ENCODE measurements at regions not wholly inside any gene's neighbourhood (a gene's known extent, or its start where the extent isn't known, plus 50 kb on each side); places are given as distances from the start of the nearest gene placed in this dataset.
A peak's percentile ranks its signal among the peaks of the same experiment; 100 is the strongest.

GRCh38 chr13:76813891-76814290 is 72.3 kb downstream of the KCTD12 start:
- Histone ChIP-seq H3K4me3 (no peak overlapping the region), H3K9me3 (peaks cover 0 to 5% (median 0%) of the 10 kb centered on the region in 4 donors), H3K27ac (peak overlapping the region in 2 of 4 donors; percentile 50 to 60), H3K36me3 (no peaks in the 10 kb centered on the region), H3K27me3 (no peaks in the 10 kb centered on the region), H3K4me1 (peaks cover 0 to 28% (median 8%) of the 10 kb centered on the region in 4 donors)
- TF ChIP-seq POLR2A (IDR thresholded peaks at IDR 0.05) (no peak), EP300 (IDR thresholded peaks at IDR 0.05) (no peak), CTCF (IDR thresholded peaks at IDR 0.05) (no peak)
- no peak for DNase-seq (ENCODE audit: low spot score in 2 of 2)

GRCh38 chr13:76813000-76813691 is 73.1 kb downstream of the KCTD12 start:
- Histone ChIP-seq H3K27ac (peak overlapping the region in 2 of 4 donors; percentile 50 to 60), H3K36me3 (no peaks in the 10 kb centered on the region), H3K4me1 (peaks cover 0 to 28% (median 8%) of the 10 kb centered on the region in 4 donors), H3K9me3 (peaks cover 0 to 6% (median 0%) of the 10 kb centered on the region in 4 donors), H3K27me3 (no peaks in the 10 kb centered on the region), H3K4me3 (no peak overlapping the region)
- WGBS, 2 donors = 58 to 61% methylated on average over 4 of the region's 4 CpGs
- DNase-seq (ENCODE audit: low spot score in 2 of 2) = peak; percentile 48 to 60
- peak in 1 of 2 donors; percentile 63 for TF ChIP-seq EP300 (IDR thresholded peaks at IDR 0.05)
- TF ChIP-seq POLR2A (IDR thresholded peaks at IDR 0.05) = no peak
- no peak for TF ChIP-seq CTCF (IDR thresholded peaks at IDR 0.05)

- DNase-seq (ENCODE audit: low spot score in 2 of 2) = peak; percentile 55 to 60
- H3K4me3 ChIP-seq = no peak overlapping the region
Observed at GRCh38 chr13:76812206-76812897, 73.9 kb downstream of the KCTD12 start.

GRCh38 chr13:76809389-76809788 is 76.8 kb downstream of the KCTD12 start:
- Histone ChIP-seq H3K27ac (no peak overlapping the region), H3K9me3 (peaks cover 0 to 8% (median 0%) of the 10 kb centered on the region in 4 donors), H3K36me3 (no peaks in the 10 kb centered on the region), H3K4me1 (peaks cover 0 to 28% (median 8%) of the 10 kb centered on the region in 4 donors), H3K4me3 (no peak overlapping the region), H3K27me3 (no peaks in the 10 kb centered on the region)
- no peak for TF ChIP-seq CTCF (IDR thresholded peaks at IDR 0.05)
- no peak for TF ChIP-seq EP300 (IDR thresholded peaks at IDR 0.05)
- DNase-seq (ENCODE audit: low spot score in 2 of 2) = no peak
- WGBS, 2 donors = 79 to 92% methylated on average over 1 of the region's 1 CpG

More at GRCh38 chr13:76812206-76812897, 73.9 kb downstream of the KCTD12 start:
- no peaks in the 10 kb centered on the region for H3K36me3 ChIP-seq
- H3K9me3 ChIP-seq = peaks cover 0 to 8% (median 0%) of the 10 kb centered on the region in 4 donors
- TF ChIP-seq EP300 (IDR thresholded peaks at IDR 0.05) = peak in 1 of 2 donors; percentile 69
- TF ChIP-seq POLR2A (IDR thresholded peaks at IDR 0.05) = no peak
- no peak for TF ChIP-seq CTCF (IDR thresholded peaks at IDR 0.05)
- H3K27me3 ChIP-seq = no peaks in the 10 kb centered on the region
- WGBS, 2 donors = 70 to 74% methylated on average over 4 of the region's 4 CpGs
- H3K27ac ChIP-seq = peak overlapping the region in 2 of 4 donors; percentile 16 to 60
- H3K4me1 ChIP-seq = peaks cover 0 to 28% (median 8%) of the 10 kb centered on the region in 4 donors

GRCh38 chr13:76808927-76809326 is 77.3 kb downstream of the KCTD12 start:
- Histone ChIP-seq H3K4me3 (no peak overlapping the region), H3K27ac (no peak overlapping the region), H3K9me3 (peaks cover 0 to 8% (median 0%) of the 10 kb centered on the region in 4 donors), H3K27me3 (no peaks in the 10 kb centered on the region), H3K36me3 (no peaks in the 10 kb centered on the region), H3K4me1 (peaks cover 0 to 24% (median 6%) of the 10 kb centered on the region in 4 donors)
- TF ChIP-seq POLR2A (IDR thresholded peaks at IDR 0.05) = no peak
- no peak for TF ChIP-seq CTCF (IDR thresholded peaks at IDR 0.05)
- no peak for TF ChIP-seq EP300 (IDR thresholded peaks at IDR 0.05)
- 69 to 79% methylated on average over 2 of the region's 2 CpGs for WGBS, 2 donors
- no peak for DNase-seq (ENCODE audit: low spot score in 2 of 2)

Data from tibial nerve (tissue), 4 donors.